AML-193 (cell line): ENCODE measurements at regions not wholly inside any gene's neighbourhood (a gene's known extent, or its start where the extent isn't known, plus 50 kb on each side); places are given as distances from the start of the nearest gene placed in this dataset.

Experiments
- DNase-seq, 2 experiments: peaks; one replicate each; lab custom pipeline; 2025; lab: John Stamatoyannopoulos, UW

GRCh38 chr17:71974051-71974450 is 146.8 kb upstream of the SOX9 start:
- DNase-seq, result no peak

- no peak for DNase-seq
These were observed 145.5 kb upstream of the SOX9 start for GRCh38 chr17:71975331-71975801.

- DNase-seq, result no peak
These were observed 144.7 kb upstream of the SOX9 start for GRCh38 chr17:71976011-71976649.

- no peak for DNase-seq
These were observed 142.4 kb upstream of the SOX9 start for GRCh38 chr17:71978435-71978834.

GRCh38 chr17:71980171-71980570 is 140.6 kb upstream of the SOX9 start:
- no peak for DNase-seq

- DNase-seq, result no peak
These were observed 137.0 kb upstream of the SOX9 start for GRCh38 chr17:71983828-71984227.

GRCh38 chr17:71985111-71986039 is 135.4 kb upstream of the SOX9 start:
- no peak for DNase-seq

GRCh38 chr17:71986886-71987285 is 133.9 kb upstream of the SOX9 start:
- DNase-seq, result no peak

GRCh38 chr17:71987634-71988033 is 133.2 kb upstream of the SOX9 start:
- DNase-seq, result no peak

GRCh38 chr17:71989117-71989516 is 131.7 kb upstream of the SOX9 start:
- DNase-seq, result no peak

- no peak for DNase-seq
These were observed 127.5 kb upstream of the SOX9 start for GRCh38 chr17:71993363-71993762.

- DNase-seq, result no peak
These were observed 125.2 kb upstream of the SOX9 start for GRCh38 chr17:71995590-71995989.

- no peak for DNase-seq
These were observed 116.8 kb upstream of the SOX9 start for GRCh38 chr17:72004011-72004427.

- no peak for DNase-seq
These were observed 116.0 kb upstream of the SOX9 start for GRCh38 chr17:72004611-72005331.

- no peak for DNase-seq
These were observed 115.3 kb upstream of the SOX9 start for GRCh38 chr17:72005332-72006163.

- no peak for DNase-seq
These were observed 112.5 kb upstream of the SOX9 start for GRCh38 chr17:72008236-72008876.

- no peak for DNase-seq
These were observed 109.3 kb upstream of the SOX9 start for GRCh38 chr17:72011561-72011960.

- no peak for DNase-seq
These were observed 99.3 kb upstream of the SOX9 start for GRCh38 chr17:72021417-72022041.

GRCh38 chr17:72022328-72023275 is 98.2 kb upstream of the SOX9 start:
- no peak for DNase-seq

- no peak for DNase-seq
These were observed 96.4 kb upstream of the SOX9 start for GRCh38 chr17:72024457-72024856.
